Esophagus muscularis mucosa (tissue), 4 donors: ENCODE measurements at regions not wholly inside any gene's neighbourhood (a gene's known extent, or its start where the extent isn't known, plus 50 kb on each side); places are given as distances from the start of the nearest gene placed in this dataset.

ENCODE experiments used
- EP300 ChIP-seq: sonication (generic); formaldehyde crosslinking; IDR thresholded peaks from one replicate; pipeline ENCODE4 v1.6.1; 2017; ENCODE audit warnings: antibody characterized with exemption
- POLR2AphosphoS5 ChIP-seq, 2 donors: sonication (generic); formaldehyde crosslinking; IDR thresholded peaks; one replicate each; pipeline ENCODE4 v1.6.1; 2017; ENCODE audit warnings: antibody characterized with exemption in 2 of 2
- TF ChIP-seq, protein P1 (sequence below), 3 experiments: fragments of 200-600 bp in 2 of 3; fragments of 450-650 bp in 1 of 3; sonication (generic) in 2 of 3; IDR thresholded peaks; one replicate each; pipeline ENCODE4 v1.5.1; 2017 to 2019; ENCODE audit warnings: antibody characterized with exemption in 3 of 3, mild to moderate bottlenecking in 2 of 3, moderate library complexity in 1 of 3

GRCh38 chr5:141763541-141763940 is 81.5 kb upstream of the ARAP3 start:
- TF ChIP-seq, protein P1, sequence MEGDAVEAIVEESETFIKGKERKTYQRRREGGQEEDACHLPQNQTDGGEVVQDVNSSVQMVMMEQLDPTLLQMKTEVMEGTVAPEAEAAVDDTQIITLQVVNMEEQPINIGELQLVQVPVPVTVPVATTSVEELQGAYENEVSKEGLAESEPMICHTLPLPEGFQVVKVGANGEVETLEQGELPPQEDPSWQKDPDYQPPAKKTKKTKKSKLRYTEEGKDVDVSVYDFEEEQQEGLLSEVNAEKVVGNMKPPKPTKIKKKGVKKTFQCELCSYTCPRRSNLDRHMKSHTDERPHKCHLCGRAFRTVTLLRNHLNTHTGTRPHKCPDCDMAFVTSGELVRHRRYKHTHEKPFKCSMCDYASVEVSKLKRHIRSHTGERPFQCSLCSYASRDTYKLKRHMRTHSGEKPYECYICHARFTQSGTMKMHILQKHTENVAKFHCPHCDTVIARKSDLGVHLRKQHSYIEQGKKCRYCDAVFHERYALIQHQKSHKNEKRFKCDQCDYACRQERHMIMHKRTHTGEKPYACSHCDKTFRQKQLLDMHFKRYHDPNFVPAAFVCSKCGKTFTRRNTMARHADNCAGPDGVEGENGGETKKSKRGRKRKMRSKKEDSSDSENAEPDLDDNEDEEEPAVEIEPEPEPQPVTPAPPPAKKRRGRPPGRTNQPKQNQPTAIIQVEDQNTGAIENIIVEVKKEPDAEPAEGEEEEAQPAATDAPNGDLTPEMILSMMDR (IDR thresholded peaks at IDR 0.05), result no peak
- no peak for TF ChIP-seq EP300
- no peak for TF ChIP-seq POLR2AphosphoS5 (IDR thresholded peaks at IDR 0.05)
